Breast epithelium (tissue), 4 donors: ENCODE measurements at regions not wholly inside any gene's neighbourhood (a gene's known extent, or its start where the extent isn't known, plus 50 kb on each side); places are given as distances from the start of the nearest gene placed in this dataset.

ENCODE experiments used
- DNase-seq, 2 donors: peaks; one replicate each; pipeline ENCODE4 v3.0.0-alpha.2; 2019; ENCODE audit warnings: low spot score in 2 of 2
- H3K27ac ChIP-seq, 2 donors: fragments of 200-600 bp; sonication (generic) in 1 of 2; one replicate each; pipeline ENCODE4 v1.5.1; 2016 to 2019; ENCODE audit warnings: mild to moderate bottlenecking in 1 of 2
- H3K27me3 ChIP-seq, 2 donors: fragments of 200-600 bp; sonication (generic) in 1 of 2; one replicate each; pipeline versions ENCODE4 v1.5.1 to v1.6.0; 2017 to 2019; ENCODE audit warnings: control low read depth in 1 of 2, mild to moderate bottlenecking in 1 of 2
- H3K36me3 ChIP-seq: fragments of 200-600 bp; one replicate; pipeline ENCODE4 v1.5.1; 2019
- H3K4me1 ChIP-seq, 2 donors: fragments of 200-600 bp; sonication (generic); one replicate each; pipeline ENCODE4 v1.5.1; 2016 to 2019; ENCODE audit warnings: control low read depth in 1 of 2
- H3K4me3 ChIP-seq, 3 donors: fragments of 200-600 bp; sonication (generic); 1 replicate in 2 of 3; 2 replicates in 1 of 3; pipeline ENCODE4 v1.5.1; 2016 to 2019; ENCODE audit warnings: mild to moderate bottlenecking in 3 of 3, moderate library complexity in 2 of 3
- H3K9me3 ChIP-seq, 2 donors: fragments of 200-600 bp; sonication (generic) in 1 of 2; one replicate each; pipeline ENCODE4 v1.5.1; 2016 to 2019; ENCODE audit warnings: control low read depth in 1 of 2
- POLR2A ChIP-seq: fragments of 450-650 bp; IDR thresholded peaks from one replicate; pipeline ENCODE4 v1.6.1; 2016; ENCODE audit warnings: antibody characterized with exemption, mild to moderate bottlenecking, moderate library complexity
- POLR2AphosphoS5 ChIP-seq, 3 donors: sonication (generic); formaldehyde crosslinking; IDR thresholded peaks; one replicate each; pipeline ENCODE4 v1.6.1; 2017; ENCODE audit warnings: antibody characterized with exemption in 3 of 3
- intact Hi-C: fragments of 100-400 bp; cut with DNase I; formaldehyde crosslinking; loops from one replicate; pipeline ENCODE4 v1.15.1; 2023; ENCODE audit warnings: low total_unique reads
- TF ChIP-seq, protein P1 (sequence below), 3 donors: fragments of 450-650 bp; IDR thresholded peaks; one replicate each; pipeline ENCODE4 v1.5.1; 2016 to 2017; ENCODE audit warnings: antibody characterized with exemption in 3 of 3, mild to moderate bottlenecking in 3 of 3, moderate library complexity in 3 of 3

DNA sequence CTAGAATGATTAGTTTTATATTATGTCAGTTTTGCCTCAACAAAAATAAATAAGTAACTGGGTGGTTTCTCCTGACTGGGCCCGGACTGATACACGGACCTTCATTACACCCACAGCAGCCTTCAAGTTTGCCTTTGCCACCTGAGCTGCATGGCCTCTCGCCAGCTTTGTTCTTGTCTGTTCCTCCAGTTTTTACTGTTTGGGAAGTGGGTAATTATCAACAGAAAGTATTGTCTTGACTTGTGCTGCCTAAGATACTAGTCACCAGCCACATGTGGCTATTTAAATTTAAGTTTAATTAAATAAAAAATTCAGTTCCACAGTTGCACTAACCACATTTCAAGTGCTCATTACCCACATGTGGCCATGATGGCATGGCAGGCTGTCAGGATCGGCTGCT lies 74.7 kb upstream of the INTU start:
- DNase-seq, result no peak
- no peak overlapping the region for H3K4me3 ChIP-seq

DNA sequence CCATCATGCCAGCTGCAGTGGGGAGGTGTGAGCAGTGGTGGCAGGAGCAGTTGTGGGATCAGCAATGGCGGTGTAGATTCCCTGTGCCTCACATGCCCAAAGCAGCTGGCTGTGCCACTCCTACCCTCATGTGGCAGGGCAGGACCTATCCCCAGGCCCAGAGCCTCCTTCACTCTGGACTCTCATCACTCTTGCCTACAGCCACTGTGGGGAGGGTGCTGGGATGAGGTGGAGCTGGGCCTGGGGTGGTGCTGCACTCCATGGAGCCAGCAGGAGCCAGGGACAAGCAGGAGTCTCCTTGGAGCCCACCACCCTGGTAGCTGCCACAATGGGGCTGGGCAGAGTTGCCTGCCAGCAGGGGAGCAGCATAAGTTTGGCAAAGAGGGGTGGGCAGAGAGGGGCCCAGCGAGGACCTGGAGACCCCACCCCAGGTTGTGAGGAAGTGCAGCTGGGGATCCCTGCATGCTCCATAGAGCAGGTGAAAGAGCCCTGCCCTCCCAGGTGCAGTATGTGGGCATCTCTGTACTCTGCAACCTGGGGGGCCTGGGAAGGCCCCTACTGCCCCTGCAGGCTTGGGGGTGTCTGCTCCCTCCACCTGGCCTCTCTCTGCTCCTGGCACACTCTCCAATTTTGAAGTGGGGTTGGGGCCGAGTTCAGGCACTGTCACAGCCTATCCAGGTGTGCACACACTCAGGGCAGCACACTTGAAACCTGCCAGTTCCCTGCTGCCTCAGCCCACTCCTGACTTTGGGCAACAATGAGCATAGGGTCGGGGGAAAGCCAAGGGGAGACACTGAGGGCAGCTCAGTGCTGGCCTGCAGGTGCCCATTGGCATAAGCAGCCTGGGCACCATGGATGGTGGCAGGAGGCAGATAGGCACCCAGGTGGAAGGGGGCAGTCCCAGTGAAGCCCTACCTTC lies 74.0 kb upstream of the INTU start:
- Histone ChIP-seq H3K4me1 (no peaks in the 10 kb centered on the region), H3K4me3 (no peak overlapping the region), H3K27me3 (no peaks in the 10 kb centered on the region), H3K36me3 (no peaks in the 10 kb centered on the region), H3K27ac (no peak overlapping the region), H3K9me3 (no peaks in the 10 kb centered on the region)
- no peak for DNase-seq
- intact Hi-C loops, result loop anchor here (2.0 kb wide), 1 partner anchor 14 kb away; no protein-coding TSS in a partner anchor
- TF ChIP-seq, protein P1, sequence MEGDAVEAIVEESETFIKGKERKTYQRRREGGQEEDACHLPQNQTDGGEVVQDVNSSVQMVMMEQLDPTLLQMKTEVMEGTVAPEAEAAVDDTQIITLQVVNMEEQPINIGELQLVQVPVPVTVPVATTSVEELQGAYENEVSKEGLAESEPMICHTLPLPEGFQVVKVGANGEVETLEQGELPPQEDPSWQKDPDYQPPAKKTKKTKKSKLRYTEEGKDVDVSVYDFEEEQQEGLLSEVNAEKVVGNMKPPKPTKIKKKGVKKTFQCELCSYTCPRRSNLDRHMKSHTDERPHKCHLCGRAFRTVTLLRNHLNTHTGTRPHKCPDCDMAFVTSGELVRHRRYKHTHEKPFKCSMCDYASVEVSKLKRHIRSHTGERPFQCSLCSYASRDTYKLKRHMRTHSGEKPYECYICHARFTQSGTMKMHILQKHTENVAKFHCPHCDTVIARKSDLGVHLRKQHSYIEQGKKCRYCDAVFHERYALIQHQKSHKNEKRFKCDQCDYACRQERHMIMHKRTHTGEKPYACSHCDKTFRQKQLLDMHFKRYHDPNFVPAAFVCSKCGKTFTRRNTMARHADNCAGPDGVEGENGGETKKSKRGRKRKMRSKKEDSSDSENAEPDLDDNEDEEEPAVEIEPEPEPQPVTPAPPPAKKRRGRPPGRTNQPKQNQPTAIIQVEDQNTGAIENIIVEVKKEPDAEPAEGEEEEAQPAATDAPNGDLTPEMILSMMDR (IDR thresholded peaks at IDR 0.05), result no peak
- no peak for TF ChIP-seq POLR2A
- no peak for TF ChIP-seq POLR2AphosphoS5 (IDR thresholded peaks at IDR 0.05)

More for the DNA sequence above, 74.7 kb upstream of the INTU start:
- intact Hi-C loops, result loop anchor here (2.0 kb wide), 1 partner anchor 13 kb away; no protein-coding TSS in a partner anchor
- Histone ChIP-seq H3K27me3 (no peaks in the 10 kb centered on the region), H3K36me3 (no peaks in the 10 kb centered on the region), H3K9me3 (no peaks in the 10 kb centered on the region), H3K27ac (no peak overlapping the region), H3K4me1 (no peaks in the 10 kb centered on the region)
- TF ChIP-seq, protein P1 (IDR thresholded peaks at IDR 0.05), result no peak
- no peak for TF ChIP-seq POLR2A
- no peak for TF ChIP-seq POLR2AphosphoS5 (IDR thresholded peaks at IDR 0.05)

DNA sequence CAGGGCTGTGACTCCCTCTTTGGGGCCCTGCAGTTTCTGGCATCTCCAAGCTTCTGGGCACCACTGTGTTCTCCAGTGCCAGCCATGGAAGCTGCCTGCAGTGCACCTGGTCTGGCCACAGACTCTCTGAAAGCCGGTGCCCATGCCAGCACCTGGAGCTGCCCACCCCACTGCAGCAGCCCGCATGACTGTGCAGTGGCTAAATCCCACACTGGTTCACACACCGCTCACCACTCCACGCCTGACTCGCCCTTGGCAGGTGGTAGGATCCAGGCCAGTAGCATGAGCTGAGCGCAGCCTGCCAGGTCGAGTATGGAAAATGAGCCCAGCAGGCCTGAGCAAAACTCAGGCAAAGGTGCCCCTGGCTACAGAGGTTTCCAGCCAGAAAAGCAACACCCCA lies 72.8 kb upstream of the INTU start:
- H3K4me1 ChIP-seq, result no peaks in the 10 kb centered on the region
- no peak overlapping the region for H3K4me3 ChIP-seq
- no peaks in the 10 kb centered on the region for H3K9me3 ChIP-seq
- TF ChIP-seq POLR2AphosphoS5 (IDR thresholded peaks at IDR 0.05), result no peak
- intact Hi-C loops, result loop anchor here (2.0 kb wide), 1 partner anchor 15 kb away; no protein-coding TSS in a partner anchor
- H3K27ac ChIP-seq, result no peak overlapping the region
- H3K36me3 ChIP-seq, result no peaks in the 10 kb centered on the region
- H3K27me3 ChIP-seq, result no peaks in the 10 kb centered on the region
- DNase-seq, result no peak

DNA sequence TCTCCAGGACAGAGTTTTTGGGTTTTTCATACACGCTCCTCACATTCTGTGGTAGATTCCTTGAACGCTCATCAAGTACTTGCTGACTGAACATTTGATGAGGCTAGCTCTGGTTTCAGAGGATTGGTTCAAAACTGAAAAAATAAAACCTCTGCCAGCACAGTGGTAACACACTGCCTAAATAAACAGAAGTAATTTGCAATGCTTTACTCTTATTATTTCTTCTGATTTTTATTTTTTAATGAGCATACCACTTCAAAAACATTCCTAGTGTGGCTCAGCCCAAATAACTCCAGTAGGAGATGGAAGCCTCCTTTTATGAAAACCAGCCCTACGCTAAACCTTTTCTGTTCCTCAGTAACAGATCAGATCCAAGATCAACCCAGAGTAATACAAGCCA lies 72.0 kb upstream of the INTU start:
- H3K4me1 ChIP-seq, result no peaks in the 10 kb centered on the region
- H3K4me3 ChIP-seq, result no peak overlapping the region
- H3K27me3 ChIP-seq, result no peaks in the 10 kb centered on the region
- TF ChIP-seq, protein P1 (IDR thresholded peaks at IDR 0.05), result no peak
- intact Hi-C loops, result no loop called here
- no peaks in the 10 kb centered on the region for H3K9me3 ChIP-seq
- no peak overlapping the region for H3K27ac ChIP-seq
- no peaks in the 10 kb centered on the region for H3K36me3 ChIP-seq
- no peak for DNase-seq

DNA sequence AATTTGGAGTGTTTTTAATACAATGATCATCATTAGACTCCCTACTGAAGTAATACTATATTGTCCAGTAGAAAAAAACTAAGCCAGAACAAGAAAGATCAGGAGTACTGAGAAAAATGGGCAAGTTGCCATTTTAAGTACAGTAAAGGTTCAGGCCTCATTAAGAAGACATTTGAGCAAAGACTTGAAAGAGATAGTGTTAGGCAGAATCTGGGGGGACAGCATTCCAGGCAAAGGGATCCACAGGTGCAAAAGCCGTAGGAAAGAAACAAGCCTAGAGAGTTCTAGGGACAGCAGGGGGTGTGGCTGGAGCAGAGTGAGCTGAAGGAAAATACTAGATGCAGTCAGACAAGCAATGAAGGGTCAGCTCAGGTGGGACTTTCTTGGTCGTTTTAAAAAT lies 58.1 kb upstream of the INTU start:
- H3K36me3 ChIP-seq, result no peaks in the 10 kb centered on the region
- no peak overlapping the region for H3K4me3 ChIP-seq
- no peaks in the 10 kb centered on the region for H3K4me1 ChIP-seq
- H3K27ac ChIP-seq, result no peak overlapping the region
- no peaks in the 10 kb centered on the region for H3K27me3 ChIP-seq
- DNase-seq, result no peak
- intact Hi-C loops, result no loop called here
- no peaks in the 10 kb centered on the region for H3K9me3 ChIP-seq
- TF ChIP-seq POLR2A, result no peak
- TF ChIP-seq POLR2AphosphoS5 (IDR thresholded peaks at IDR 0.05), result no peak
- TF ChIP-seq, protein P1 (IDR thresholded peaks at IDR 0.05), result no peak
